GM21576 (cell line): ENCODE measurements at regions not wholly inside any gene's neighbourhood (a gene's known extent, or its start where the extent isn't known, plus 50 kb on each side); places are given as distances from the start of the nearest gene placed in this dataset.

Source experiments
- ATAC-seq: cut with Tn5 transposase; IDR thresholded peaks from one replicate; pipeline ENCODE4 v1.9.1; 2021; ENCODE audit warnings: mild to moderate bottlenecking, moderate library complexity; ENCODE audit not compliant: unreplicated experiment

- no peak for ATAC-seq
Observed at GRCh38 chr13:72536714-72537394, 190.6 kb downstream of the MZT1 start.

- ATAC-seq: no peak
Observed at GRCh38 chr13:72534951-72535640, 192.3 kb downstream of the MZT1 start.

GRCh38 chr13:72530471-72530870 lies 197.0 kb downstream of the MZT1 start:
- no peak for ATAC-seq

GRCh38 chr13:72527333-72527732 lies 200.1 kb downstream of the MZT1 start:
- ATAC-seq: no peak

- ATAC-seq: no peak
Observed at GRCh38 chr13:72523593-72523992, 203.8 kb downstream of the MZT1 start.

GRCh38 chr13:72523049-72523448 lies 204.4 kb downstream of the MZT1 start:
- no peak for ATAC-seq

- no peak for ATAC-seq
Observed at GRCh38 chr13:72521940-72522661, 205.3 kb downstream of the MZT1 start.

- ATAC-seq: no peak
Observed at GRCh38 chr13:72514146-72514545, 213.3 kb downstream of the MZT1 start.

GRCh38 chr13:72508392-72508791 lies 219.0 kb downstream of the MZT1 start:
- ATAC-seq: no peak

- no peak for ATAC-seq
Observed at GRCh38 chr13:72507416-72508199, 219.8 kb downstream of the MZT1 start.

GRCh38 chr13:72506706-72507105 lies 220.7 kb downstream of the MZT1 start:
- no peak for ATAC-seq

- no peak for ATAC-seq
Observed at GRCh38 chr13:72505376-72505775, 222.1 kb downstream of the MZT1 start.

- ATAC-seq: no peak
Observed at GRCh38 chr13:72504131-72504841, 223.1 kb downstream of the MZT1 start.

- ATAC-seq: no peak
Observed at GRCh38 chr13:72500851-72501250, 226.6 kb downstream of the MZT1 start.

- no peak for ATAC-seq
Observed at GRCh38 chr13:72495681-72496080, 231.7 kb downstream of the MZT1 start.

GRCh38 chr13:72489751-72490150 lies 237.7 kb downstream of the MZT1 start:
- ATAC-seq: no peak

GRCh38 chr13:72473321-72473720 lies 254.1 kb downstream of the MZT1 start:
- no peak for ATAC-seq

GRCh38 chr13:72469906-72470305 lies 257.5 kb downstream of the MZT1 start:
- ATAC-seq: no peak

GRCh38 chr13:72463561-72463960 lies 263.9 kb downstream of the MZT1 start:
- ATAC-seq: no peak

GRCh38 chr13:72462726-72463125 lies 264.7 kb downstream of the MZT1 start:
- ATAC-seq: no peak

GRCh38 chr13:72462166-72462565 lies 265.3 kb downstream of the MZT1 start:
- ATAC-seq: no peak
